CD8-positive, alpha-beta memory T cell (primary cell): ENCODE measurements at regions not wholly inside any gene's neighbourhood (a gene's known extent, or its start where the extent isn't known, plus 50 kb on each side); places are given as distances from the start of the nearest gene placed in this dataset.

Experiments
- CTCF ChIA-PET: fragments of 350-600 bp; sonication (Branson Sonifier 250); formaldehyde crosslinking; loops from one replicate; lab custom pipeline; 2021; ENCODE audit warnings: antibody characterized with exemption; lab: Charles Lee
- POLR2A ChIA-PET: fragments of 350-600 bp; sonication (Branson Sonifier 250); formaldehyde crosslinking; loops from one replicate; lab custom pipeline; 2021; ENCODE audit warnings: antibody characterized with exemption; lab: Charles Lee
- DNase-seq, 5 donors: peaks; one replicate each; pipeline versions ENCODE4 v3.0.0 to v3.0.0-alpha.2; 2020 to 2022; ENCODE audit warnings: mixed read lengths in 1 of 5
- H3K27ac ChIP-seq: one replicate; pipeline ENCODE4 v1.7.0; 2013; ENCODE audit warnings: low read depth, mild to moderate bottlenecking, low read length, moderate library complexity
- H3K27me3 ChIP-seq: 2 replicates; pipeline ENCODE4 v1.7.0; 2013; ENCODE audit warnings: low read length, mild to moderate bottlenecking; ENCODE audit not compliant: insufficient read depth, poor library complexity, severe bottlenecking
- H3K36me3 ChIP-seq: 2 replicates; pipeline ENCODE4 v1.7.0; 2013; ENCODE audit warnings: mild to moderate bottlenecking, low read length, moderate library complexity; ENCODE audit not compliant: insufficient read depth
- H3K4me1 ChIP-seq: 2 replicates; pipeline ENCODE4 v1.7.0; 2013; ENCODE audit warnings: mild to moderate bottlenecking, low read length, moderate library complexity; ENCODE audit not compliant: insufficient read depth
- H3K4me3 ChIP-seq: 2 replicates; pipeline ENCODE4 v1.7.0; 2013; ENCODE audit warnings: mild to moderate bottlenecking, low read length
- H3K9me3 ChIP-seq: 2 replicates; pipeline ENCODE4 v1.7.0; 2013; ENCODE audit warnings: mild to moderate bottlenecking, low read length
- H3K27ac Mint-ChIP-seq, 8 donors: one replicate each; pipeline ENCODE4 v1.8.0; 2020 to 2021; ENCODE audit warnings: mixed read lengths in 8 of 8, mild to moderate bottlenecking in 6 of 8, inconsistent platforms in 3 of 8, moderate library complexity in 3 of 8
- H3K27me3 Mint-ChIP-seq, 2 donors: one replicate each; pipeline ENCODE4 v1.8.0; 2020 to 2021; ENCODE audit warnings: mixed read lengths in 2 of 2, mild to moderate bottlenecking in 1 of 2, moderate library complexity in 1 of 2
- H3K36me3 Mint-ChIP-seq, 3 donors: one replicate each; pipeline ENCODE4 v1.8.0; 2020 to 2021; ENCODE audit warnings: mixed read lengths in 3 of 3, inconsistent platforms in 1 of 3, mild to moderate bottlenecking in 1 of 3
- H3K4me1 Mint-ChIP-seq, 3 donors: one replicate each; pipeline ENCODE4 v1.8.0; 2020 to 2021; ENCODE audit warnings: mixed read lengths in 3 of 3, inconsistent platforms in 1 of 3, mild to moderate bottlenecking in 1 of 3
- H3K4me3 Mint-ChIP-seq, 7 donors: one replicate each; pipeline ENCODE4 v1.8.0; 2020 to 2021; ENCODE audit warnings: mixed read lengths in 7 of 7, mild to moderate bottlenecking in 6 of 7, moderate library complexity in 4 of 7, inconsistent platforms in 2 of 7
- H3K9me3 Mint-ChIP-seq, 5 donors: one replicate each; pipeline ENCODE4 v1.8.0; 2020 to 2022; ENCODE audit warnings: mixed read lengths in 5 of 5, mild to moderate bottlenecking in 3 of 5, moderate library complexity in 2 of 5, inconsistent platforms in 1 of 5

GRCh38 chr10:125505648-125506047 lies 177.3 kb downstream of the TEX36 start:
- Histone ChIP-seq H3K4me1 (no peaks in the 10 kb centered on the region), H3K27me3 (no peaks in the 10 kb centered on the region), H3K36me3 (no peaks in the 10 kb centered on the region), H3K4me3 (no peak overlapping the region), H3K9me3 (no peaks in the 10 kb centered on the region), H3K27ac (no peak overlapping the region)
- POLR2A ChIA-PET, result no interaction called here
- Mint-ChIP-seq H3K36me3 (no peaks in the 10 kb centered on the region), H3K9me3 (no peaks in the 10 kb centered on the region), H3K27ac (no peak overlapping the region), H3K4me1 (no peaks in the 10 kb centered on the region), H3K27me3 (peaks cover 3 to 7% of the 10 kb centered on the region in 2 donors), H3K4me3 (no peak overlapping the region)
- no peak for DNase-seq
- CTCF ChIA-PET, result no interaction called here

GRCh38 chr10:125502276-125502675 lies 180.7 kb downstream of the TEX36 start:
- peak overlapping the region in 1 of 8 donors; percentile 91 for H3K27ac Mint-ChIP-seq
- no peaks in the 10 kb centered on the region for H3K4me1 Mint-ChIP-seq
- Histone ChIP-seq H3K36me3 (no peaks in the 10 kb centered on the region), H3K27ac (no peak overlapping the region), H3K4me1 (no peaks in the 10 kb centered on the region), H3K27me3 (no peaks in the 10 kb centered on the region), H3K4me3 (no peak overlapping the region), H3K9me3 (no peaks in the 10 kb centered on the region)
- H3K4me3 Mint-ChIP-seq, result no peak overlapping the region
- peaks cover 0 to 3% (median 0%) of the 10 kb centered on the region in 3 donors for H3K36me3 Mint-ChIP-seq
- ChIA-PET CTCF (no interaction called here), POLR2A (no interaction called here)
- H3K9me3 Mint-ChIP-seq, result peaks cover 0 to 2% (median 0%) of the 10 kb centered on the region in 5 donors
- peaks cover 10% of the 10 kb centered on the region in 2 donors for H3K27me3 Mint-ChIP-seq
- no peak for DNase-seq

- no peak for DNase-seq
- no peak overlapping the region for H3K4me3 Mint-ChIP-seq
- no peak overlapping the region for H3K27ac ChIP-seq
- no peak overlapping the region for H3K27ac Mint-ChIP-seq
- H3K36me3 Mint-ChIP-seq, result peaks cover 0 to 3% (median 0%) of the 10 kb centered on the region in 3 donors
- H3K4me1 ChIP-seq, result no peaks in the 10 kb centered on the region
- H3K9me3 ChIP-seq, result no peaks in the 10 kb centered on the region
- no peaks in the 10 kb centered on the region for H3K4me1 Mint-ChIP-seq
- H3K4me3 ChIP-seq, result no peak overlapping the region
- H3K9me3 Mint-ChIP-seq, result peaks cover 0 to 4% (median 0%) of the 10 kb centered on the region in 5 donors
- H3K36me3 ChIP-seq, result no peaks in the 10 kb centered on the region
- ChIA-PET CTCF (no interaction called here), POLR2A (no interaction called here)
- H3K27me3 Mint-ChIP-seq, result peaks cover 6 to 11% of the 10 kb centered on the region in 2 donors
- H3K27me3 ChIP-seq, result no peaks in the 10 kb centered on the region
Measured at GRCh38 chr10:125495386-125495785, 187.6 kb downstream of the TEX36 start.

GRCh38 chr10:125494651-125495239 lies 188.2 kb downstream of the TEX36 start:
- CTCF ChIA-PET, result no interaction called here
- peaks cover 0 to 3% (median 0%) of the 10 kb centered on the region in 3 donors for H3K36me3 Mint-ChIP-seq
- Histone ChIP-seq H3K4me1 (no peaks in the 10 kb centered on the region), H3K4me3 (no peak overlapping the region), H3K9me3 (no peaks in the 10 kb centered on the region), H3K27me3 (no peaks in the 10 kb centered on the region), H3K27ac (no peak overlapping the region), H3K36me3 (no peaks in the 10 kb centered on the region)
- H3K27ac Mint-ChIP-seq, result no peak overlapping the region
- H3K27me3 Mint-ChIP-seq, result peaks cover 6 to 13% of the 10 kb centered on the region in 2 donors
- no peak overlapping the region for H3K4me3 Mint-ChIP-seq
- POLR2A ChIA-PET, result no interaction called here
- no peak for DNase-seq
- no peaks in the 10 kb centered on the region for H3K4me1 Mint-ChIP-seq
- H3K9me3 Mint-ChIP-seq, result peaks cover 0 to 4% (median 0%) of the 10 kb centered on the region in 5 donors

GRCh38 chr10:125491381-125491780 lies 191.6 kb downstream of the TEX36 start:
- no peaks in the 10 kb centered on the region for H3K36me3 Mint-ChIP-seq
- CTCF ChIA-PET, result no interaction called here
- DNase-seq, result no peak
- Histone ChIP-seq H3K9me3 (no peaks in the 10 kb centered on the region), H3K27me3 (no peaks in the 10 kb centered on the region), H3K27ac (no peak overlapping the region), H3K4me3 (no peak overlapping the region), H3K4me1 (no peaks in the 10 kb centered on the region), H3K36me3 (no peaks in the 10 kb centered on the region)
- no peak overlapping the region for H3K4me3 Mint-ChIP-seq
- H3K4me1 Mint-ChIP-seq, result no peaks in the 10 kb centered on the region
- no peak overlapping the region for H3K27ac Mint-ChIP-seq
- H3K9me3 Mint-ChIP-seq, result peaks cover 0 to 2% (median 0%) of the 10 kb centered on the region in 5 donors
- peaks cover 4% of the 10 kb centered on the region in 2 donors for H3K27me3 Mint-ChIP-seq
- POLR2A ChIA-PET, result no interaction called here

- no peak for DNase-seq
- no peaks in the 10 kb centered on the region for H3K4me1 ChIP-seq
- no peaks in the 10 kb centered on the region for H3K9me3 ChIP-seq
- Mint-ChIP-seq H3K36me3 (no peaks in the 10 kb centered on the region), H3K4me3 (no peak overlapping the region), H3K27ac (no peak overlapping the region), H3K9me3 (peaks cover 0 to 2% (median 0%) of the 10 kb centered on the region in 5 donors), H3K27me3 (peaks cover 8 to 9% of the 10 kb centered on the region in 2 donors), H3K4me1 (no peaks in the 10 kb centered on the region)
- CTCF ChIA-PET, result no interaction called here
- POLR2A ChIA-PET, result no interaction called here
- H3K27ac ChIP-seq, result no peak overlapping the region
- H3K27me3 ChIP-seq, result no peaks in the 10 kb centered on the region
- H3K4me3 ChIP-seq, result no peak overlapping the region
- no peaks in the 10 kb centered on the region for H3K36me3 ChIP-seq
Measured at GRCh38 chr10:125489731-125490130, 193.2 kb downstream of the TEX36 start.

- H3K4me1 ChIP-seq, result no peaks in the 10 kb centered on the region
- Mint-ChIP-seq H3K27ac (no peak overlapping the region), H3K4me1 (no peaks in the 10 kb centered on the region), H3K9me3 (no peaks in the 10 kb centered on the region), H3K27me3 (peaks cover 8 to 10% of the 10 kb centered on the region in 2 donors), H3K4me3 (no peak overlapping the region), H3K36me3 (no peaks in the 10 kb centered on the region)
- no peak overlapping the region for H3K27ac ChIP-seq
- H3K36me3 ChIP-seq, result no peaks in the 10 kb centered on the region
- no peaks in the 10 kb centered on the region for H3K9me3 ChIP-seq
- no peak for DNase-seq
- H3K4me3 ChIP-seq, result no peak overlapping the region
- no peaks in the 10 kb centered on the region for H3K27me3 ChIP-seq
- POLR2A ChIA-PET, result no interaction called here
- CTCF ChIA-PET, result no interaction called here
Measured at GRCh38 chr10:125485665-125486064, 197.3 kb downstream of the TEX36 start.

GRCh38 chr10:125484035-125484732 lies 198.8 kb downstream of the TEX36 start:
- no peaks in the 10 kb centered on the region for H3K36me3 Mint-ChIP-seq
- peaks cover 14 to 15% of the 10 kb centered on the region in 2 donors for H3K27me3 Mint-ChIP-seq
- no peak overlapping the region for H3K4me3 Mint-ChIP-seq
- no peaks in the 10 kb centered on the region for H3K9me3 ChIP-seq
- no peak for DNase-seq
- no peaks in the 10 kb centered on the region for H3K27me3 ChIP-seq
- H3K4me1 Mint-ChIP-seq, result no peaks in the 10 kb centered on the region
- H3K36me3 ChIP-seq, result no peaks in the 10 kb centered on the region
- no peak overlapping the region for H3K27ac Mint-ChIP-seq
- ChIA-PET CTCF (no interaction called here), POLR2A (no interaction called here)
- H3K9me3 Mint-ChIP-seq, result no peaks in the 10 kb centered on the region
- no peak overlapping the region for H3K4me3 ChIP-seq
- no peak overlapping the region for H3K27ac ChIP-seq
- H3K4me1 ChIP-seq, result no peaks in the 10 kb centered on the region
